ENCODE measurements at regions not wholly inside any gene's neighbourhood (a gene's known extent, or its start where the extent isn't known, plus 50 kb on each side); places are given as distances from the start of the nearest gene placed in this dataset.

DNA sequence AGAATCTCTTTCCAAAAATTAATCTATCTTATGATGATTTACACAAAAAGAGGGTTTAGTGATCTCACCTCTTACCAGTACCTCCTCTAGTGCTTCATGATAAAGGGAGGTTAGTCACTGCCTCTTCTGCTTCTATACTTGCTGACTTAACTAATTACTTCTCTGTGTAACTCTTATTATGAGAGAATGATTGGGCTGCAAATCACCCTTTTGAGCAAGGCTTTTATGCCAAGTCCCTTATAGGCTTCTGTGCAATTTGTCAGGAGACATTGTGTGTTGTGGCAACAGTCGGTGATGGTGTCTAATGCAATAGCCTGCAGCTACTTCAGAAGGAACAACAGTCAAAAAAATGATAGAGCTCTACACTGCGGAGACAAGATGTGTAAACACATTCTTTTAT is 1568.1 kb upstream of the GOT2 start:
- no peak for TF ChIP-seq CTCF (IDR thresholded peaks at IDR 0.05 in 4 of 5, conservative IDR thresholded peaks at IDR 0.05 in 1 of 5)
- TF ChIP-seq POLR2A (IDR thresholded peaks at IDR 0.05) = no peak
